Fibroblast of lung (primary cell): ENCODE measurements at regions not wholly inside any gene's neighbourhood (a gene's known extent, or its start where the extent isn't known, plus 50 kb on each side); places are given as distances from the start of the nearest gene placed in this dataset.
A peak's percentile ranks its signal among the peaks of the same experiment; 100 is the strongest.

Experiments
- DNase-seq, 2 donors: peaks; one replicate each; pipeline versions ENCODE4 v3.0.0 to v3.0.0-alpha.2; 2010; ENCODE audit warnings: low read depth in 2 of 2
- H2AFZ ChIP-seq: 2 replicates; pipeline ENCODE4 v1.5.1; 2012; ENCODE audit warnings: low read length, control low read depth, inconsistent platforms
- H3K27ac ChIP-seq: 2 replicates; pipeline ENCODE4 v1.5.1; 2011; ENCODE audit warnings: low read length, control low read depth; ENCODE audit not compliant: insufficient read depth
- H3K27me3 ChIP-seq: 2 replicates; pipeline ENCODE4 v1.5.1; 2011; ENCODE audit warnings: mild to moderate bottlenecking, low read length; ENCODE audit not compliant: control insufficient read depth, insufficient read depth
- H3K36me3 ChIP-seq: 2 replicates; pipeline ENCODE4 v1.5.1; 2011; ENCODE audit warnings: low read length; ENCODE audit not compliant: control insufficient read depth, insufficient read depth
- H3K4me1 ChIP-seq: 2 replicates; pipeline ENCODE4 v1.5.1; 2011; ENCODE audit warnings: low read length; ENCODE audit not compliant: control insufficient read depth, insufficient read depth; ENCODE audit errors: extremely low read depth
- H3K4me2 ChIP-seq: 2 replicates; pipeline ENCODE4 v1.5.1; 2011; ENCODE audit warnings: low read length, control low read depth; ENCODE audit not compliant: insufficient read depth; ENCODE audit errors: extremely low read depth
- H3K4me3 ChIP-seq, 4 experiments: fragments of 200-600 bp in 1 of 4; sonication (generic) in 1 of 4; replicated peaks in 1 of 4; 2 replicates each; pipeline ENCODE4 v1.5.1; 2011 to 2016; ENCODE audit warnings: low read length in 4 of 4, low read depth in 3 of 4, mild to moderate bottlenecking in 3 of 4, control low read depth in 2 of 4, inconsistent platforms in 1 of 4, mixed read lengths in 1 of 4; ENCODE audit not compliant: insufficient read depth in 1 of 4; ENCODE audit errors: control extremely low read depth in 1 of 4
- H3K79me2 ChIP-seq: 2 replicates; pipeline ENCODE4 v1.5.1; 2012; ENCODE audit warnings: mild to moderate bottlenecking, low read length, inconsistent platforms; ENCODE audit not compliant: control insufficient read depth, insufficient read depth
- H3K9ac ChIP-seq: 2 replicates; pipeline ENCODE4 v1.5.1; 2011; ENCODE audit warnings: mild to moderate bottlenecking, low read length, control low read depth; ENCODE audit not compliant: insufficient read depth
- H3K9me3 ChIP-seq: 2 replicates; pipeline ENCODE4 v1.5.1; 2012; ENCODE audit warnings: low read depth, low read length; ENCODE audit not compliant: control insufficient read depth, insufficient read depth
- H4K20me1 ChIP-seq: 2 replicates; pipeline ENCODE4 v1.5.1; 2011; ENCODE audit warnings: low read length; ENCODE audit not compliant: control insufficient read depth, insufficient read depth; ENCODE audit errors: extremely low read depth
- CTCF ChIP-seq, 2 donors: IDR thresholded peaks in 1 of 2; conservative IDR thresholded peaks in 1 of 2; 1 replicate in 1 of 2; 2 replicates in 1 of 2; pipeline ENCODE4 v1.5.1; 2011 to 2012; ENCODE audit warnings: low read length in 2 of 2, control low read depth in 1 of 2, inconsistent platforms in 1 of 2, low read depth in 1 of 2, mild to moderate bottlenecking in 1 of 2
- EZH2 ChIP-seq: IDR thresholded peaks from 2 replicates; pipeline ENCODE4 v1.5.1; 2012; ENCODE audit warnings: low read length, control low read depth, mild to moderate bottlenecking; ENCODE audit errors: missing control alignments

DNA sequence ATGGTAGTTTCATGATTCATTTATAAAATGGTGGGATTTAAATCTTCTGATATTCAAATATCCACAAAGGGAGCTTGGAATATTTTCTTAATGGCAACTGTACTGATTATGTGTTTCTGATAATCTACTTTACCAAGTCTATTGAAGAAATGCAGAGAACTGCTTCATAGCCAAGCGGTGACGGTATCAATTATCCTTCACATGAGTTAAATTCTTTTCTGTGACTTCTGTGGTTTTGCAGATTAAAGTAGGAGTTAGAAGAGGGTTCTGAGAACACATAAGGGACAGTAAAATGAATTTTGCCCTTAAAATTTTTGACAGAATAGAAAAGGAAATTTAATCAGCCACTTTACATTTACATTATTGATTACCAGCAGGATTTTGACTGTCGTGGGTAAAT lies 563.2 kb downstream of the GBE1 start:
- no peaks in the 10 kb centered on the region for H3K4me1 ChIP-seq
- H3K27me3 ChIP-seq = no peaks in the 10 kb centered on the region
- no peak overlapping the region for H3K4me2 ChIP-seq
- H3K4me3 ChIP-seq = no peak overlapping the region
- H3K9me3 ChIP-seq = no peaks in the 10 kb centered on the region
- H3K36me3 ChIP-seq = no peaks in the 10 kb centered on the region
- TF ChIP-seq EZH2 = no peak
- no peak for TF ChIP-seq CTCF (conservative IDR thresholded peaks at IDR 0.05 in 1 of 2, IDR thresholded peaks at IDR 0.05 in 1 of 2; ENCODE audit: low read depth in 1 of 2, low read length in 2 of 2)
- H3K27ac ChIP-seq = no peak overlapping the region
- DNase-seq = no peak
- no peak overlapping the region for H3K9ac ChIP-seq
- H2AFZ ChIP-seq = no peak overlapping the region
- no peaks in the 10 kb centered on the region for H3K79me2 ChIP-seq
- no peaks in the 10 kb centered on the region for H4K20me1 ChIP-seq

- Histone ChIP-seq H3K36me3 (no peaks in the 10 kb centered on the region), H3K4me2 (no peak overlapping the region), H3K9ac (no peak overlapping the region), H3K27ac (no peak overlapping the region), H3K9me3 (no peaks in the 10 kb centered on the region), H3K4me1 (no peaks in the 10 kb centered on the region), H3K79me2 (no peaks in the 10 kb centered on the region), H4K20me1 (no peaks in the 10 kb centered on the region), H3K27me3 (no peaks in the 10 kb centered on the region), H3K4me3 (no peak overlapping the region), H2AFZ (no peak overlapping the region)
- DNase-seq = no peak
- TF ChIP-seq CTCF (conservative IDR thresholded peaks at IDR 0.05 in 1 of 2, IDR thresholded peaks at IDR 0.05 in 1 of 2; ENCODE audit: low read depth in 1 of 2, low read length in 2 of 2) (no peak), EZH2 (no peak)
Measured at GRCh38 chr3:81197386-81197785, 564.1 kb downstream of the GBE1 start.

DNA sequence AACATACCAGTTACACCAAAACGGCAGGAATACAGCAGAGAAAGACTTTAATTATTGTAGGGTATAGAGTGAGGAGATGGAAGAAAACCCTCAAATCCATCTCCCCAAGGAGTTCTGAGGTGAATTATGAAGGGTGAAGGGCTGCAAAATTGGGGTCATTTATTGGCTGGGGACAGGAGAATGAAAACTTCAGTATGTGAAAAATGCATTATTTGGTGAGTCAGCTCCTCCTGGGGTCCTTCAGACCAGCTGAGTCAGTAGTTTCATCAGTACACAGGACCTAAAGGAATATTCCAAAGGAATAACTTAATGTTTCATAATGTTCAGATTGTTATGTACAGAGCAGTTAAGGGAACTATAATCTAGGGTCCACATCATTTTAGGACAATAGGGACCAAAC lies 566.0 kb downstream of the GBE1 start:
- no peaks in the 10 kb centered on the region for H3K36me3 ChIP-seq
- no peaks in the 10 kb centered on the region for H4K20me1 ChIP-seq
- TF ChIP-seq CTCF (conservative IDR thresholded peaks at IDR 0.05 in 1 of 2, IDR thresholded peaks at IDR 0.05 in 1 of 2; ENCODE audit: low read depth in 1 of 2, low read length in 2 of 2) = no peak
- TF ChIP-seq EZH2 = no peak
- no peaks in the 10 kb centered on the region for H3K9me3 ChIP-seq
- no peak overlapping the region for H3K4me2 ChIP-seq
- H2AFZ ChIP-seq = no peak overlapping the region
- no peak overlapping the region for H3K9ac ChIP-seq
- peak in 1 of 2 donors; percentile 60 for DNase-seq
- H3K27ac ChIP-seq = no peak overlapping the region
- no peaks in the 10 kb centered on the region for H3K27me3 ChIP-seq
- H3K4me1 ChIP-seq = no peaks in the 10 kb centered on the region
- no peak overlapping the region for H3K4me3 ChIP-seq
- no peaks in the 10 kb centered on the region for H3K79me2 ChIP-seq
